MM.1S (cell line): ENCODE measurements at regions not wholly inside any gene's neighbourhood (a gene's known extent, or its start where the extent isn't known, plus 50 kb on each side); places are given as distances from the start of the nearest gene placed in this dataset.
A peak's percentile ranks its signal among the peaks of the same experiment; 100 is the strongest.

Experiments
- DNase-seq: peaks from one replicate; pipeline ENCODE4 v3.0.0-alpha.2; 2015
- H2AFZ ChIP-seq: fragments of 300-600 bp; sonication (generic); 2 replicates; pipeline ENCODE4 v1.6.0; 2016; ENCODE audit warnings: antibody characterized with exemption, low read length
- H3F3A ChIP-seq: fragments of 300-600 bp; sonication (generic); 2 replicates; pipeline ENCODE4 v1.6.1; 2016; ENCODE audit warnings: mild to moderate bottlenecking, antibody characterized with exemption, low read length, moderate library complexity, mixed read lengths; ENCODE audit not compliant: insufficient read depth
- H3K27ac ChIP-seq: fragments of 300-600 bp; sonication (generic); 2 replicates; pipeline ENCODE4 v1.5.1; 2016; ENCODE audit warnings: mild to moderate bottlenecking, low read length
- H3K27me3 ChIP-seq: fragments of 300-600 bp; sonication (generic); replicated peaks from 2 replicates; pipeline ENCODE4 v1.6.0; 2016; ENCODE audit warnings: low read length; ENCODE audit not compliant: insufficient read depth
- H3K36me3 ChIP-seq: fragments of 300-600 bp; sonication (generic); replicated peaks from 2 replicates; pipeline ENCODE4 v1.6.1; 2016; ENCODE audit warnings: mild to moderate bottlenecking, low read length, mixed read lengths; ENCODE audit not compliant: insufficient read depth
- H3K4me1 ChIP-seq: fragments of 300-600 bp; sonication (generic); 2 replicates; pipeline ENCODE4 v1.6.1; 2016; ENCODE audit warnings: low read length, mixed read lengths
- H3K4me2 ChIP-seq: fragments of 300-600 bp; sonication (generic); 2 replicates; pipeline ENCODE4 v1.6.0; 2016; ENCODE audit warnings: low read depth, low read length
- H3K4me3 ChIP-seq: fragments of 300-600 bp; sonication (generic); 2 replicates; pipeline ENCODE4 v1.5.1; 2016; ENCODE audit warnings: low read length, mixed read lengths
- H3K79me2 ChIP-seq: fragments of 300-600 bp; sonication (generic); 2 replicates; pipeline ENCODE4 v1.6.1; 2016; ENCODE audit warnings: mixed run types, low read length, mixed read lengths
- H3K9ac ChIP-seq: fragments of 300-600 bp; sonication (generic); 2 replicates; pipeline ENCODE4 v1.6.1; 2016; ENCODE audit warnings: low read length, mixed read lengths
- H3K9me2 ChIP-seq: fragments of 300-600 bp; sonication (generic); replicated peaks from 2 replicates; pipeline ENCODE4 v1.6.1; 2016; ENCODE audit warnings: mild to moderate bottlenecking, low read length, mixed read lengths; ENCODE audit not compliant: insufficient read depth
- H3K9me3 ChIP-seq: fragments of 300-600 bp; sonication (generic); replicated peaks from 2 replicates; pipeline ENCODE4 v1.6.1; 2016; ENCODE audit warnings: mild to moderate bottlenecking, low read length, mixed read lengths; ENCODE audit not compliant: insufficient read depth
- H4K20me1 ChIP-seq: fragments of 300-600 bp; sonication (generic); 2 replicates; pipeline ENCODE4 v1.6.1; 2016; ENCODE audit warnings: mild to moderate bottlenecking, low read length, moderate library complexity, mixed read lengths; ENCODE audit not compliant: insufficient read depth
- CTCF ChIP-seq: fragments of 300-600 bp; sonication (generic); IDR thresholded peaks from 2 replicates; pipeline ENCODE4 v1.5.1; 2016; ENCODE audit warnings: antibody characterized with exemption, low read length, mixed read lengths
- EZH2 ChIP-seq: fragments of 300-600 bp; sonication (generic); optimal IDR thresholded peaks from 2 replicates; pipeline ENCODE3; 2017; ENCODE audit warnings: low read depth, mild to moderate bottlenecking, antibody characterized with exemption, low read length, mixed read lengths
- EZH2phosphoT487 ChIP-seq: fragments of 300-600 bp; sonication (generic); IDR thresholded peaks from 2 replicates; pipeline ENCODE4 v1.6.1; 2018; ENCODE audit warnings: antibody characterized with exemption, low read length

GRCh38 chr11:11163669-11164333, 189.2 kb downstream of the CSNK2A3 start:
- Histone ChIP-seq H2AFZ (no peak overlapping the region), H3K9me3 (no peaks in the 10 kb centered on the region), H3K79me2 (no peaks in the 10 kb centered on the region), H3K4me2 (no peak overlapping the region), H3K36me3 (no peaks in the 10 kb centered on the region), H3K9me2 (no peaks in the 10 kb centered on the region), H3K4me1 (peaks cover 6% of the 10 kb centered on the region; the same call in 1 of the 2 replicates), H3F3A (no peaks in the 10 kb centered on the region), H3K27ac (no peak overlapping the region), H3K4me3 (no peak overlapping the region), H4K20me1 (no peaks in the 10 kb centered on the region), H3K27me3 (no peaks in the 10 kb centered on the region), H3K9ac (no peak overlapping the region)
- TF ChIP-seq CTCF (no peak), EZH2 (no peak), EZH2phosphoT487 (no peak)
- no peak for DNase-seq

- no peaks in the 10 kb centered on the region for H3K36me3 ChIP-seq
- no peak for DNase-seq
- H3K27me3 ChIP-seq: no peaks in the 10 kb centered on the region
- no peaks in the 10 kb centered on the region for H3K79me2 ChIP-seq
- no peak overlapping the region for H3K27ac ChIP-seq
- H3K4me2 ChIP-seq: no peak overlapping the region
- peaks cover 6% of the 10 kb centered on the region; the same call in 1 of the 2 replicates for H3K4me1 ChIP-seq
- H3K4me3 ChIP-seq: no peak overlapping the region
- H3F3A ChIP-seq: no peaks in the 10 kb centered on the region
- H2AFZ ChIP-seq: no peak overlapping the region
- TF ChIP-seq EZH2phosphoT487: no peak
- no peak for TF ChIP-seq CTCF
- TF ChIP-seq EZH2: no peak
- H3K9ac ChIP-seq: no peak overlapping the region
- H3K9me3 ChIP-seq: no peaks in the 10 kb centered on the region
- no peaks in the 10 kb centered on the region for H3K9me2 ChIP-seq
- H4K20me1 ChIP-seq: no peaks in the 10 kb centered on the region
Observed at GRCh38 chr11:11163236-11163635, 189.8 kb downstream of the CSNK2A3 start.

GRCh38 chr11:11157185-11157584, 195.9 kb downstream of the CSNK2A3 start:
- H4K20me1 ChIP-seq: no peaks in the 10 kb centered on the region
- H3K9ac ChIP-seq: no peak overlapping the region
- H2AFZ ChIP-seq: no peak overlapping the region
- no peak overlapping the region for H3K4me3 ChIP-seq
- no peaks in the 10 kb centered on the region for H3K9me2 ChIP-seq
- H3F3A ChIP-seq: no peaks in the 10 kb centered on the region
- no peaks in the 10 kb centered on the region for H3K79me2 ChIP-seq
- H3K27ac ChIP-seq: no peak overlapping the region
- no peaks in the 10 kb centered on the region for H3K36me3 ChIP-seq
- TF ChIP-seq EZH2 (no peak), EZH2phosphoT487 (no peak), CTCF (peak; percentile 66)
- DNase-seq: peak; percentile 58
- no peaks in the 10 kb centered on the region for H3K27me3 ChIP-seq
- H3K9me3 ChIP-seq: no peaks in the 10 kb centered on the region
- no peak overlapping the region for H3K4me2 ChIP-seq
- H3K4me1 ChIP-seq: no peaks in the 10 kb centered on the region
